NCI-H2107 treated with DMSO at 0.1 percent for 48 hours (cell line): ENCODE measurements at regions not wholly inside any gene's neighbourhood (a gene's known extent, or its start where the extent isn't known, plus 50 kb on each side); places are given as distances from the start of the nearest gene placed in this dataset.

Source experiments
- DNase-seq: peaks from one replicate; lab custom pipeline; 2025; ENCODE audit not compliant: unreplicated experiment; lab: John Stamatoyannopoulos, UW

DNA sequence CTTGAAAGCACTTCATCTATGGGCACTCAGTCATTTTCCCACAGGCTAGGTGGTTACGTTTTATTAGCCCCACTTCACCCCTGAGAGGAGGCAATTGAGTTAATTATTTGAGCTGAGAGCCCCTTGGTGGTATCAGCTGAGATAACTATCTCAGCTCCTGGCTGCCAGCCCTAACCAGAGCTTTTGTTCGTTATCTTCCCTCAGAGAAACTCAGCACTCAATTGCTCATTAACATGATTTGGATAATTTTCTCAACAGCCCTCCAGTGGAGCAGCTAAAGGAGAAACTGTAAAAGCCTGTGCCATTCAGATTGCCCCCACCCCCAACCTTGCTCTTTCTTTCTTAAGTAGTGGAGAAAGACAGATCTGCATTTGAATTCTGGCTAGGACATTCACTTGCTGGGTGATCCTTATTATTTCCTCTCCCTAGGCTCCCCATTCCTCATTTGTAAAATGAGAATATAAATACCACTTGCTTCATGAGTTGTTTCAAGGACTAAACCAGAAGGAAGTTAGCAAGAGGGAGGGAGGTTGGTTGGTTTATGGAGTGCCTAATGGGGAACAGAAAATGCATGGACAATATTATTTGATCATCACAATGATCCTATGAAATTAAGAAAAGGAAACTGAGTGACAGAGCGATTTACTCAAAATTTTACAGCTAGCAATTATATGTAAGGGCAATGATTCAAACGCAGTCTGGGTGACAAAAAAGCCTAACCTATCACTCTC lies 218.7 kb upstream of the FGGY start:
- DNase-seq = peak; percentile 97

- DNase-seq = no peak
These were observed 218.0 kb upstream of the FGGY start for GRCh38 chr1:59078866-59079265.

GRCh38 chr1:59079434-59080140 lies 217.3 kb upstream of the FGGY start:
- DNase-seq = no peak

GRCh38 chr1:59081181-59081580 lies 215.7 kb upstream of the FGGY start:
- no peak for DNase-seq

GRCh38 chr1:59081795-59082194 lies 215.1 kb upstream of the FGGY start:
- no peak for DNase-seq

DNA sequence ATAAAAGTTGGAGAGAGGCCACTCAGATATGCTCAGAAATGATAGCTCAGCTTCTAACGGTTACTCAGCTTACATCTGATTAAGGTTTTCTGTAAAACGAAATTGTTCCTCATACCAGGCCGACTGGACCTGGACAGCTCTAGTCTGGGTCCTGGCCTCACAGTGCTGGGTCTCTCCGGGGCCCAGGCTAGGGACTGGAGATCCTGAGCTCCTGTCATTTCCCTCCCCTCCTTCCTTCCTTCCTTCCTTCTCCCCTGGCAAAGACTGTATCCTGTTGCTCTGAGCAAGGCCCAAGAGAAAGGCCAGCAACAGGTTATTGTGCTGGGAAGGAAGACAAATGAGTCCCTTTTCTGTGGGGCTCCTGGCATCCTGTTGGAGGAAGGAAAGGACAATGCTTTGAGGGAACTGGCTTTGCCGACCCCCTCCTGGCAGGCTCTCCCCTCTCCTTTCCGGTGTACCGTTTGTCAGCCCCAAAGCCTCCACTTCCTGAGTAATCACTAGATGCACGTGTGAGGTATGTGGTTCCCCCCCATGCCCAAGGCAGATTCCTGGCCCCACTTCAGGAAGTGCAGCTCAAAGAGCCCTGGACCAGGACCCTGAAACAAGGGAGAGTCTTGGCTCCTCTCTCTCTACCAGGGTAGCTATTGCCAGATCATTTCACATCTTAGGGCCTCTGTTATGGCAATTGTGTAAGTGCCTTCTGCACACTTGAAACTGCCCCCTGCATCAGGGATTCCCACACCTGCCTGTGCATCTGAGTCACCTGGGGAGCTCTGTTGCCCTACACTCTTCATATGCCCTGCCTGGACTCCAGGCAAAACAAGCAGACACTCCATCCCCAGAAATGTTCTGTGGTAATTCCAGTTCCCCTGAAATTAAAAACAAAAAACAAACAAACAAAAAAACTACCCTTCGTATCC lies 212.7 kb upstream of the FGGY start:
- DNase-seq = no peak

- no peak for DNase-seq
These were observed 211.8 kb upstream of the FGGY start for GRCh38 chr1:59085101-59085500.

DNA sequence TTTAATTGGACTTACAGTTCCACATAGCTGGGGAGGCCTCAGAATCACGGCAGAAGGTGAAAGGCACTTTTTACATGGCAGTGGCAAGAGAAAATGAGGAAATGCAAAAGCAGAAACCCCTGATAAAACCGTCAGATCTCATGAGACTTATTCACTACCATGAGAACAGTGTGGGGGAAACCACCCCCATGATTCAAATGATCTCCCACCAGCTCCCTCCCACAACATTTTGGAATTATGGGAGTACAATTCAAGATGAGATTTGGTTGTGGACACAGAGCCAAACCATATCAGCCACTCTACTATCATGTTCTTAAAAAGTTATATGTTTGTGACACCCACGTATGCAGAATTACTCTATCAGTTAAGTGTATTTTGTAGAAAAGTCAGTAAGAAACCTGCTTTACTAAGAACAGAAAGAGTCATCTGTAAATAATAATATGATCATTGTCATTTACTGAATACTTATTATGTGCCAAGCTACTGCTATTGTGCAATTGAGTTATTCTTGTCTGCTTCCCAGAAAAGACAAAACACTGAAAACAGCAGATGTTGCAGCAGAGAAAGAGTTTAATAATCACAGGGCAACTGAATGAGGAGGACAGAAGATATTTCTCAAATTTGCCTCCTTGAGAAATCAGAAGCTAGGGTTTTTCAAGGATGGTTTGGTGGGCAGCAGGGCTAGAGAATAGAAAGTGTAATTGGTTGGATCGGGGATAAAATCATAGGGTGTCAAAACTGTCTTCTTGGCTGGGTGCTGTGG lies 207.7 kb upstream of the FGGY start:
- DNase-seq = no peak

GRCh38 chr1:59089922-59090457 lies 206.9 kb upstream of the FGGY start:
- no peak for DNase-seq

- DNase-seq = no peak
These were observed 204.8 kb upstream of the FGGY start for GRCh38 chr1:59092126-59092525.

DNA sequence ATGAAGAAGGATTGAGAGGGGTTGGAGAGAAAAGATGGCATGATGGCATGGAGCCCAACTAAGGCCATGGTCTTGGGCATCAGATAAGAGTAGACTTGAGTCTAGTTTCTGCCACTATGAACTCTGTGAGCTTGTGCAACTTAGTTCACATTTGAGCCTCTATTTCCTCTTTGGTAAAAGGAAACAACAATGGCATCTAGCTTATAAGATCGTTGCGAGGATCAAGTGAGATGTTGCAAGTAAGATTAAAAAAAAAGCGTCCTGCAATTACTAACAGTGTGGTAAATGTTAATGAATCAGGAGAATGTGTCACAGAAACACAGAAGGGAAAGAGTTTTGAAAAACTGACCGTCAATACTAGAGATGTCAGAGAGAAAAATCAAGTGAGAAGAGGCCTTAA lies 202.9 kb upstream of the FGGY start:
- no peak for DNase-seq

GRCh38 chr1:59096501-59096900 lies 200.4 kb upstream of the FGGY start:
- DNase-seq = no peak

- no peak for DNase-seq
These were observed 198.2 kb upstream of the FGGY start for GRCh38 chr1:59098655-59099054.

DNA sequence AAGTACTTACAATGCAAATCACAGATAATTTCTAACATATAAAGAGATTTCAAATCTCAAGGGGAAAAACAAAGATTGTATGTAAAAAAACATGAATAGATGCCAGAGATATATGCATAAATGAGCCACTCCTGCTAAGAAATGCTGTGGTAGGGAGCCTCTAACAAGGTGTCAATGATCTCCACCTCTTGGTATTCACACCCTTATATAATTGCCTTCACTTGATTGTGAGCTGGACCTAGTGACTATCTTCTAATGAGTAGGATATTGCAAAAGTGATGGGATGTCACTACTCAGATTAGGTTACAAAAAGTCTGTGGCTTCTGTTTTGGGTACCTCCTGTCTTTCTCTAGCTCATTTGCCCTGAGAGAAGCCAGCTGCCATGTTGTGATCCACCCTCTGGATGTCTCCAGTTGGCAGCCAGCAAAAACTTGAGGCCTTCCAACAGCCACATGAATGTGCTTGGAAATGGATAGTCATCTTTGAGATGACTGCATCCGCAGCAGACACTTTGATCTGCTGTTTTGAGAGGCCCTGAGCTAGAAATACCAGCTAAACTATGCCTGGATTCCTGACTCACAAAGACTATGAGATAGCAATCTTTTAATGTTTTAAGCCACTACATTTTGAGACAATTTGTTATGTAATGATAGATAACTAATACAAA lies 196.1 kb upstream of the FGGY start:
- no peak for DNase-seq

- DNase-seq = no peak
These were observed 195.4 kb upstream of the FGGY start for GRCh38 chr1:59101518-59101917.

DNA sequence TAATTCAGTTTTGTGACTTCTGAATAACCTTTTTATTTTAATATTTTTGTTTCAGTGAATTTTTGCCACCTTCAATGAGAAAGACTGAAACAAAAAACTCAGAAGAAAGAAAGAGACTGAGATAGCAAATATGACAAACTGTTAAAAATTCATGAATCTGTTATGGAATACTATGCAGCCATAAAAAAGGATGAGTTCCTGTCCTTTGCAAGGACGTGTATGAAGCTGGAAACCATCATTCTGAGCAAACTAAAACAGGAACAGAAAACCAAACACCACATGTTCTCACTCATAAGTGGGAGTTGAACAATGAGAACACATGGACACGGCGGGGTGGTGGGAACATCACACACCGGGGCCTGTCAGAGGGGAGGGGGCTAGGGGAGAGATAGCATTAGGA lies 193.4 kb upstream of the FGGY start:
- DNase-seq = no peak

DNA sequence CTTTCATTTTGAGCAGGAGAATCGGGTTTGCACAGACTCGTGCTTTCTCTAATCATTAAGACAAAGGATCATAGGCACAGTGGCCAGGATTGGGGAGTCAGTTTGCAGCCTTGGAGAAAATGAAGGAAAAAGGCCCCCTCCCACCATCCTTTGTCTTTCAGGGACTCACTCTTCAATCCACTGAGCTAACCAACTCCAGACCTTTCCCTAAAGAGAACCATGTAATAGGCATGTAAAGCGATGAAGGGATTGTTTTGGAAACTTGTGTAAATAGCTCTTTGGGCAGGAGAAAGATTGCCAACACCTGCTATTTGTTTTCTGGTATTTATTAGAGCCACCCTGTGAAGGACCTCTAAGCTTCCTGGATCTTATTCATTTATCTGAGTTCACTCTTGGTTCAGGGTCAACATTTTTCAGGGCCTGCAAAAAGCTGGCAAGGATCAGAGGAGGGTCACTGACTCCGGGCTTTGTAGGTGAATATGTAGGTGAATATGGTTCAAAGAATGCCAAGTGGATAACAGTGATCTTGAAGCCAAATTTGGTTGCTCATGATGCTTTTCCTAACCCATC lies 192.6 kb upstream of the FGGY start:
- DNase-seq = no peak

- DNase-seq = no peak
These were observed 191.1 kb upstream of the FGGY start for GRCh38 chr1:59105548-59106507.

GRCh38 chr1:59107516-59107915 lies 189.4 kb upstream of the FGGY start:
- no peak for DNase-seq
